ENCODE measurements at regions not wholly inside any gene's neighbourhood (a gene's known extent, or its start where the extent isn't known, plus 50 kb on each side); places are given as distances from the start of the nearest gene placed in this dataset.
"Not testable (repeated sequence)": the region's sequence is repeated elsewhere in the genome, so short reads cannot be mapped to it uniquely, and the experiment has no call there.

DNA sequence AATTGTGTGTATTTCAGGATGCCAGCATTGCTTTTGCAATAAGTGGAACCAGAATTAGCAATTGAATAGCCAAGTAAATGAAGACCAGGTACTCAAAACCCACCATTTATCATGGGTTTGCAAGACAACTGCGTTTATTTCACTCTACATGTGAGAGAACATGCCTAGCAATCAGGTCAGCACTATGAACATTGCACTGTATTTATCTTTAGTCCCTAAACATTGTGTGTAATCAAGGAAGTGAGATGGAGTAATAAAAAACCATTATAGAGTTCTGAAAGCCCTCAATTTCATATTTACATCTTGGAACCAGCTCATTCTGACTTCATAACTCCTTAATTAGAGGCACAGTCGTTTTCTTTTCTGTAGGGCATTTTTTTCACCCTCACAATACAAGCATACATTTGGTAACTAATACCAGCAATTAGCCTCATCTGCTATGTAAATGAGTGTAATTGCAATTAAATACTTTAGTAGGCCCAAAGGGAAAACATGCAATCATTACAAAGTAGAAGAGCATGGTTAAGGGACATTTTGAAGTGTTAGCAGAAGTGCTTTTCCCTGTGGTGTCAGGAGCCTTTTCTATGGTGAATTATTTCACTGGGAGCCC lies 153.1 kb upstream of the DPH6 start:
- peak overlapping the region in 2 of 4 donors; percentile 57 to 64 for H3K27ac ChIP-seq (replicated peaks in 1 of 4)
- no peaks in the 10 kb centered on the region for H3K27me3 ChIP-seq
- intact Hi-C loops (cut with DNase I) = loop anchor here (10.0 kb wide), 1 partner anchor 154 kb away; the partner anchor contains the start of gene DPH6
- DNase-seq (ENCODE audit: extremely low spot score) = no peak
- no peaks in the 10 kb centered on the region for H3K36me3 ChIP-seq
- TF ChIP-seq, protein P1, sequence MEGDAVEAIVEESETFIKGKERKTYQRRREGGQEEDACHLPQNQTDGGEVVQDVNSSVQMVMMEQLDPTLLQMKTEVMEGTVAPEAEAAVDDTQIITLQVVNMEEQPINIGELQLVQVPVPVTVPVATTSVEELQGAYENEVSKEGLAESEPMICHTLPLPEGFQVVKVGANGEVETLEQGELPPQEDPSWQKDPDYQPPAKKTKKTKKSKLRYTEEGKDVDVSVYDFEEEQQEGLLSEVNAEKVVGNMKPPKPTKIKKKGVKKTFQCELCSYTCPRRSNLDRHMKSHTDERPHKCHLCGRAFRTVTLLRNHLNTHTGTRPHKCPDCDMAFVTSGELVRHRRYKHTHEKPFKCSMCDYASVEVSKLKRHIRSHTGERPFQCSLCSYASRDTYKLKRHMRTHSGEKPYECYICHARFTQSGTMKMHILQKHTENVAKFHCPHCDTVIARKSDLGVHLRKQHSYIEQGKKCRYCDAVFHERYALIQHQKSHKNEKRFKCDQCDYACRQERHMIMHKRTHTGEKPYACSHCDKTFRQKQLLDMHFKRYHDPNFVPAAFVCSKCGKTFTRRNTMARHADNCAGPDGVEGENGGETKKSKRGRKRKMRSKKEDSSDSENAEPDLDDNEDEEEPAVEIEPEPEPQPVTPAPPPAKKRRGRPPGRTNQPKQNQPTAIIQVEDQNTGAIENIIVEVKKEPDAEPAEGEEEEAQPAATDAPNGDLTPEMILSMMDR (IDR thresholded peaks at IDR 0.05) = no peak
- TF ChIP-seq EP300 (IDR thresholded peaks at IDR 0.05) = no peak
- TF ChIP-seq POLR2A (IDR thresholded peaks at IDR 0.05; ENCODE audit: low read depth) = no peak
- no peak for TF ChIP-seq POLR2AphosphoS5 (IDR thresholded peaks at IDR 0.05)
- no peak overlapping the region for H3K4me3 ChIP-seq
- no peaks in the 10 kb centered on the region for H3K9me3 ChIP-seq
- H3K4me1 ChIP-seq = peaks cover 37 to 51% (median 43%) of the 10 kb centered on the region in 4 donors
- 67% methylated on average over 2 of the region's 2 CpGs for WGBS

DNA sequence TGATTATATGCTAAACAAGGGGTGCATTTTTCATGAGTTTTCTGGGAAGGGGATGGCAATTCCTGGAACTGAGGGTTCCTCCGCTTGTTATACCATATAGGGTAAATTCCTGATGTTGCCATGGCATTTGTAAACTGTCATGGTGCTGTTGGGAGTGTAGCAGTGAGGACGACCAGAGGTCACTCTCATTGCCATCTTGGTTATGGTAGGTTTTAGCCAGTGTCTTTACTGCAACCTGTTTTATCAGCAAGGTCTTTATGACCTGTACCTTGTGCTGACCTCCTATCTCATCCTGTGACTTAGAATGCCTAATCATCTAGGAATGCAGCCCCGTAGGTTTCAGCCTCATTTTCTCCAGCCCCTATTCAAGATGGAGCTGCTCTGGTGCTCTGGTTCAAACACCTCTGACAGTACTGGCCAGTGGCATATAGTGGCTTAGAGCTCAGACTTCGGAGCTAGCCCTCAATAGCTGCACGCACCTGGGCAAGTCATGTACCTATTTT lies 154.2 kb upstream of the DPH6 start:
- 77% methylated on average over 5 of the region's 5 CpGs for WGBS
- H3K9me3 ChIP-seq; DNase-seq (ENCODE audit: extremely low spot score); H3K4me3 ChIP-seq; H3K27ac ChIP-seq (replicated peaks in 1 of 4); H3K27me3 ChIP-seq; intact Hi-C loops (cut with DNase I); H3K36me3 ChIP-seq: not testable (repeated sequence)
- peaks cover 31 to 45% (median 39%) of the 10 kb centered on the region in 4 donors for H3K4me1 ChIP-seq

DNA sequence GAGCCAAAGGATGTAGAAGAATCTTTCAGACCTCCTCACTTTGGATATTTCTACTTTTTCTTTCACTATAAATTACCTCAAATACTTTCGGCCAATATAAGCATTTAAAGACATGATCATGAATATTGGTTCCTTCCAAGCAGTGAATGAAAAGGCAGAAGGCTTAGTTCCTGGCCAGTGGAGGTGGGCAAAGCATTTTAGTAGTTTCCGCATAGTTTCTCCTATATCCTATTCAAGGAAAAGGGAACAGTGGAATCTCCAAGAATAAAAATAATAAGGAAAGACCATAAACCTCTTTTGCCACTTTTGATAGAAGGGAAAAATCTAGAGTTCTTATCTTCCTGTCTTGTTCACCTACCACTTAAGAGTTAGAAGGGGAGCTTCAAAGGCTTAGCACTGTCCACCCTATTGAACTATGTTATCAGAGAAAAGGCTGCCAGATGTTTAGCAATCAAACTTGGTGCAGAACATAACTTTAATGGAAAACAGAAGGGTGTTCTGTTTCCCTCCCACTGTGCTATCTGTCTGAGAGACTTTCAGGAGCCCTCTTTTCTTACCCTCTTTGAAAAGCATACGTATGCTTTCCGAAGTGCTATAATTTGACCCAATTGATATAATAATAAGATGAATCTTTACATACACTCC lies 155.6 kb upstream of the DPH6 start:
- no peaks in the 10 kb centered on the region for H3K27me3 ChIP-seq
- peaks cover 41 to 47% (median 43%) of the 10 kb centered on the region in 4 donors for H3K4me1 ChIP-seq
- no peak overlapping the region for H3K27ac ChIP-seq (replicated peaks in 1 of 4)
- TF ChIP-seq POLR2AphosphoS5 (IDR thresholded peaks at IDR 0.05) (no peak), EP300 (IDR thresholded peaks at IDR 0.05) (no peak), POLR2A (IDR thresholded peaks at IDR 0.05; ENCODE audit: low read depth) (no peak)
- TF ChIP-seq, protein P1 (IDR thresholded peaks at IDR 0.05) = no peak
- no peaks in the 10 kb centered on the region for H3K9me3 ChIP-seq
- 90% methylated on average over 4 of the region's 4 CpGs for WGBS
- DNase-seq (ENCODE audit: extremely low spot score) = no peak
- intact Hi-C loops (cut with DNase I) = no loop called here
- H3K4me3 ChIP-seq = no peak overlapping the region
- no peaks in the 10 kb centered on the region for H3K36me3 ChIP-seq

DNA sequence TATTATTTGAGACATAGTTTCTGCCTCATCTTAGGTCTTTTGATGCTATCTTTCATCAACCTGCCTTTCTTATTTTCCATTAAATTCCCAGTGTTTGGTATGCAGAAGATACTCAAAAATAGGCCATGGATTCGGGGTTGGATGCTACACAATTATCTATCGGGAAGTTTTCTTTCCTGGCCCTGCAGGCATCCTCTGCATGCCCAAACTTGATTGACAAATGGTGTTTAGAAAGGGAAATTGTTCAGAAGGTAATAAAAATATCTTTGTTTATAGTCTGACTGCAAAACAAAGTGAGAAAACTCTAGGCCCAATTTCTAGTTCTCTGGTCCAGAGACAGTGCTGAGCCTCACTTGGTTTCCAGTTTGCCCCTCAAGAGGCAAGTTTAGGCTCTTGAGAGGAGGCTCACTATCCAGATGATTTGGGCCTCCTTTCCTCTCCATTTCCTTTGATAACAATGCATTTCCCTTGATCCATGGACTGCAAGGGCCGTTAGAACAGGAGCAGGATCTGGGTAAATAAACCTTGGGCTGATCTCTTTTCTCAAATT lies 157.1 kb upstream of the DPH6 start:
- peaks cover 28 to 32% (median 29%) of the 10 kb centered on the region in 4 donors for H3K4me1 ChIP-seq
- no peaks in the 10 kb centered on the region for H3K9me3 ChIP-seq
- no peaks in the 10 kb centered on the region for H3K27me3 ChIP-seq
- 42% methylated on average over 3 of the region's 3 CpGs for WGBS
- no peak for DNase-seq (ENCODE audit: extremely low spot score)
- H3K36me3 ChIP-seq = no peaks in the 10 kb centered on the region
- intact Hi-C loops (cut with DNase I) = no loop called here
- H3K4me3 ChIP-seq = no peak overlapping the region
- H3K27ac ChIP-seq (replicated peaks in 1 of 4) = no peak overlapping the region
- TF ChIP-seq, protein P1 (IDR thresholded peaks at IDR 0.05) = no peak
- TF ChIP-seq EP300 (IDR thresholded peaks at IDR 0.05) (no peak), POLR2A (IDR thresholded peaks at IDR 0.05; ENCODE audit: low read depth) (no peak)

DNA sequence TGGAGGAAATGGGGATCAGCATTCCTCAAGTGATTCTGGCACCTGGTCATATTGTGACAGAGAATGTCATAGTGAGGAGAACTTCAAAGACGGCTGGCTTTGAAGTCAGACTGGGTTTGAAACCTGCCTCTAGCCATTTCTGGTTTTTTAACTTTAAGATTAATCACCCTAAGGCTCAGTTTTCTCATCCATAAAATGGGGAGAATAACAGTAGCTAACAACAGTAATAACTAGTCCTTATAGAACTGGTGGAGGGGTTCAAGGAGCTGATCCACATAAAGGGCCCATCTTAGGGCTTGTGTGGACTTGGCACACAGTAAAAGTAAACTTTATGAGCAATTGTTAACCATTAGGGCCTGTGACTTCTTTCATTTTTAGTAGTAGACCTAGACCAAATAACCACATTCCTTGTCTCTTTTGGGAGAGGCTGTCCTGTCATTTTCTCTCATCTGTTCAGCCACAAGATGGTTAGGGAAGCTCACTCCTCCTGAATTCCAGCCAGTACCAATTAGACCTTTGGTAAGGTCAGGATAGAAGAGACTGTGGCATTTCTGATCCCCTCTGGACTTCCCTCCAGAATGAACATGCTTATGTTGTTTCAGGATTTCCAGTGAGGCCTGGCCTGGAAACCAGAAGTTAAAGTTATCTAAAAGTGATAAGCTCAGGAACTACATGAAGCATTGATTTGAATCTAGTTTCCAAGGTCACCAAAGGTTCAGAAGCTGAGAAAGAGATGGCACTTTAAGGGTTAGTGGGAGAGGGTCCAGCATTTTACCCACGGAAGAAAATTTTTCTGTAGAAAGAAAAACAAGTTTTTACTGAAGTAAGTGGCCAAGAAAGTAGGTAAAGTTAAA lies 159.3 kb upstream of the DPH6 start:
- intact Hi-C loops (cut with DNase I) = no loop called here
- Histone ChIP-seq H3K4me3 (no peak overlapping the region), H3K9me3 (no peaks in the 10 kb centered on the region), H3K27ac (replicated peaks in 1 of 4) (peak overlapping the region; percentile 47 to 70 (median 60)), H3K4me1 (peaks cover 18 to 24% (median 20%) of the 10 kb centered on the region in 4 donors), H3K36me3 (no peaks in the 10 kb centered on the region), H3K27me3 (no peaks in the 10 kb centered on the region)
- TF ChIP-seq POLR2A (IDR thresholded peaks at IDR 0.05; ENCODE audit: low read depth) (no peak), POLR2AphosphoS5 (IDR thresholded peaks at IDR 0.05) (no peak), EP300 (IDR thresholded peaks at IDR 0.05) (no peak)
- TF ChIP-seq, protein P1 (IDR thresholded peaks at IDR 0.05) = no peak
- 50% methylated on average over 2 of the region's 2 CpGs for WGBS
- no peak for DNase-seq (ENCODE audit: extremely low spot score)

Measured in esophagus muscularis mucosa (tissue), 4 donors.